ENCODE measurements at regions not wholly inside any gene's neighbourhood (a gene's known extent, or its start where the extent isn't known, plus 50 kb on each side); places are given as distances from the start of the nearest gene placed in this dataset.

DNA sequence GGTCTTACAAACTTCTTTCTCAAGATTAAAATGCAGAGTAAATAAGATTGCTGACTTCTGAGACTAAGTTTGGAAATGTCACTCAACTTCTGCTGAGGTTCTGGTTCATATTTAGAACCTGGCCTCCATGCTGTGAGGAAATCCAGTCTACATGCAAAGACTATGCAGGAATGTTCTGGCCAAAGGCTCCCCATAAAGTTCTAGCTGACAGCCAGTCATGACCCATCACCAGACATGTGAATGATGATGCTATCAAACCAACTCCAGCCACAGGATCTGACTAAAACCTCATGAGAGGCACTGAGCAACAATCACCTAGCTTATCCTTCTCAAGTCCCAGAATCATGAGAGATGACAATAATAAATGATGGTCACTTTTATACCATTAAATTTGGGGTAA lies 935.1 kb upstream of the MAP3K7 start:
- TF ChIP-seq, protein P1, sequence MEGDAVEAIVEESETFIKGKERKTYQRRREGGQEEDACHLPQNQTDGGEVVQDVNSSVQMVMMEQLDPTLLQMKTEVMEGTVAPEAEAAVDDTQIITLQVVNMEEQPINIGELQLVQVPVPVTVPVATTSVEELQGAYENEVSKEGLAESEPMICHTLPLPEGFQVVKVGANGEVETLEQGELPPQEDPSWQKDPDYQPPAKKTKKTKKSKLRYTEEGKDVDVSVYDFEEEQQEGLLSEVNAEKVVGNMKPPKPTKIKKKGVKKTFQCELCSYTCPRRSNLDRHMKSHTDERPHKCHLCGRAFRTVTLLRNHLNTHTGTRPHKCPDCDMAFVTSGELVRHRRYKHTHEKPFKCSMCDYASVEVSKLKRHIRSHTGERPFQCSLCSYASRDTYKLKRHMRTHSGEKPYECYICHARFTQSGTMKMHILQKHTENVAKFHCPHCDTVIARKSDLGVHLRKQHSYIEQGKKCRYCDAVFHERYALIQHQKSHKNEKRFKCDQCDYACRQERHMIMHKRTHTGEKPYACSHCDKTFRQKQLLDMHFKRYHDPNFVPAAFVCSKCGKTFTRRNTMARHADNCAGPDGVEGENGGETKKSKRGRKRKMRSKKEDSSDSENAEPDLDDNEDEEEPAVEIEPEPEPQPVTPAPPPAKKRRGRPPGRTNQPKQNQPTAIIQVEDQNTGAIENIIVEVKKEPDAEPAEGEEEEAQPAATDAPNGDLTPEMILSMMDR (IDR thresholded peaks at IDR 0.05; ENCODE audit: extremely low read depth, missing control alignments): no peak
- no peak for DNase-seq (ENCODE audit: low spot score)

DNA sequence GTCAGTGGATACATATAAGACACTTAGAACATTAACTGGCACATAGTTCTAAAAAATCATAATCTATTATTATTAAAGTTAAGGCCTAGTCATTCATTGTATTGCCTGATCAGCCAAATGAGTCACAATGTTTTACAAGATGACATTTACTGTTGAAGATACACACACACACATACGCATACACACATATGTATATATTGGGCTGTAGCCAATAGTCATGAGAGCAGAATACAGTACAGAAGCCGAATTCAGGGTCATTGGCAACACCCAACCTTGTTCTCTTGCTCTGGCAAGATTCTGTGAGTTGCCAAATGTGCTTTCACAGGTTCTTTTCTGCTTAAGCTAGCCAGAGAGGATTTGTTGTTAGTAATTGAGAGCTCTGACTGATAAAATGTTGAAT lies 922.8 kb upstream of the MAP3K7 start:
- TF ChIP-seq, protein P1 (IDR thresholded peaks at IDR 0.05; ENCODE audit: extremely low read depth, missing control alignments): no peak
- DNase-seq (ENCODE audit: low spot score): no peak

DNA sequence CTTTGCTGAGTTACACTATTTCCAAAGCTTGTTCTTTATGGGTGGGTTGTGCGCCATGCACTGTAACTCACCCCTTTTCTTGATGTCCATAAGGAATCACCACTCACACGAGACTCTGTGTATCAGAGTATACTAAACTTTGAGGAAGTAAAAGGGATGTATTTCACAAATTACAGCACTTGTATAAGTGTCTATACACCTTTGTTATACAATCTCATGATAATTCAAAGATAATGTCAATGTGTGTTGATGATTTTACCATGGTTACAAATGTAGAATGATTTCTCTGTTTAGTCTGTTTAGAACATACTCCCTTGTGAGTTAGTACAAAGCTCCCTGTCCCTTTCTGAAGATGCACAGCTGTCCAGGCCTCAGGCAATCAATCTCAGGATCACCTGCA lies 922.2 kb upstream of the MAP3K7 start:
- TF ChIP-seq, protein P1 (IDR thresholded peaks at IDR 0.05; ENCODE audit: extremely low read depth, missing control alignments): no peak

DNA sequence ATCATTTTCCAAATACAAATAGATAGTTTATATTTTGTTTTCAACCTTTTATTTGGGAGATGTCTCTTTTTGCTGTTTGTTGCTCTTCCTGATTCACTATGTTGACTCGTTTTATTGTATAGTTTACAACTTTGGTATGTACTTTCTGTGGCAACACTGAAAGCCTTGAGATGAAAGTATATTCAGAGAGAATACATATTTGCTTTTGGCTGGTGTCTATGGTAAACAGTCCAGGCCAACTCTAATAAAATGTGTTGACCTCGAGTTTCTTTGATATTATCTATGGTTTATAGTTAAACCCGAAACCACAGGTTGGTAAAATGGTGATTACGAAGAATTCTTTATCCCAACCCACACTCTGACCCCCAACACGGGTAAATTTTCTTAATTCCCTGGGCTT lies 919.6 kb upstream of the MAP3K7 start:
- no peak for DNase-seq (ENCODE audit: low spot score)
- TF ChIP-seq, protein P1 (IDR thresholded peaks at IDR 0.05; ENCODE audit: extremely low read depth, missing control alignments): no peak

More for the DNA sequence above, 922.2 kb upstream of the MAP3K7 start:
- DNase-seq (ENCODE audit: low spot score): no peak

DNA sequence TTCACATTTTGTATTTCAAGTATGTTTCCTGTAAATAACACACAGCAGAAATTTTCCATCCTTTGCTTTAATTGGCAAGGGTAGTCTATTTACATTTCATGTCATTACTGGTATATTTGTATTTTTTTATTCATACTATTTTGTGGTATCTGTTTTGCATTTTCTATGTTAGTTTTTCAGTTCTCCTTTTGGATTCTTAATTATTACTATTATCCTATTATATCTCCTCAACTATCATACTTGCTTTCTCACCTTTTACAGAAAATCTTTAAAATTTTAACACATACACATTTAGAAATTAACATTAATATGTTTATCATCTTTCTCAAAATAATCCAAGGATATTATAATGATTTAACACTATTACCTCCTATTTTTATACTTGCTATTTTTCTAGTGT lies 918.3 kb upstream of the MAP3K7 start:
- DNase-seq (ENCODE audit: low spot score): no peak
- TF ChIP-seq, protein P1 (IDR thresholded peaks at IDR 0.05; ENCODE audit: extremely low read depth, missing control alignments): no peak

DNA sequence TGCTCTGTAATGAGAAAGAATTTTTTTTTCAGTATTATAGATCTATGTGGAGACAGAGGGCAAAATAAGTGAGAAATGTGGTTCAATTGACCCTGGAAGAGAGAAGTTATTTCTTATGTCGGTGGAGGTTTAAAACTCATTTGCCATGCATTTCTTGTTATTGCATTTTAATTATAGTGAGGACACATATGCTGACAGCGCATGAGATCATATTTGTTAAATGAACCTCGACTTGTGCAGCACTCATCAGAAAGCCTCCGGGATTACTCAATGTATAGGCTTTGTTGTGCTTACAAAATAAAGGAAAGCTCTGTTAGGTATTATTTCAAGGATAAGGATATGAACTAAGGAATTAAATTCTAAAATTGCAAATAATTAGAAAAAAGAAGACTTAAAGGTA lies 915.1 kb upstream of the MAP3K7 start:
- no peak for DNase-seq (ENCODE audit: low spot score)
- TF ChIP-seq, protein P1 (IDR thresholded peaks at IDR 0.05; ENCODE audit: extremely low read depth, missing control alignments): no peak

DNA sequence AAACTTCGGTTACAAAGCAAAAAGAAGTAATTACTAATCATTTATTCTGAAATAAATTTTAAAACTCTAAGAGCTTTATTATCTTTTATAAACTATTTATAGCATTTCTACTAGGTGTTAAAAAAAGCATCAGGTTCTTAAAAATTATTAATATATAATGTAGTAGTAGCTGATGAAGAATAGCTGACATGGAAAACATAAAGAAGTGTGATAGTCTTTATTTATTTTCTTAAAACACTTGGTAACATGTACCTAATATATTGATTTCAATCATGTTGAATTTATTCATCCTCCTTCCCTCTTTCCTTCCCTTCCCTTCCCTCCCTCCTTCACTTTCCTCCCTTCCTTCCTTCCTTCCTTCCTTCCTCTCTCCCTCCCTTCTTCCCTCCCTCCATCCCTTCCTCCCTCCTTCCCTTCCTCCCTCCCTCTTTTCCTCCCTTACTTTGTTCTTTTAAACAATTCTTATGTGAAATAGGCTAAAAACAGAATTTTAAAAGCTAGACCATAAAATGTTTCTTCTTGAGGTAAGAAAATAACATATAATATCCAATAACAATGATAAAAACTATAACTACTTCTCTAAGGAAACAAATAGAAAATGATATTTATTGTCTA lies 913.9 kb upstream of the MAP3K7 start:
- DNase-seq (ENCODE audit: low spot score): no peak
- TF ChIP-seq, protein P1 (IDR thresholded peaks at IDR 0.05; ENCODE audit: extremely low read depth, missing control alignments): no peak

All from GM20000 (cell line).